K562 (cell line): ENCODE measurements at regions not wholly inside any gene's neighbourhood (a gene's known extent, or its start where the extent isn't known, plus 50 kb on each side); places are given as distances from the start of the nearest gene placed in this dataset.

Source experiments
- ATAC-seq: fragments of 200-7000 bp; cut with Tn5 transposase; 3 replicates; pipeline ENCODE4 v1.9.1; 2020; ENCODE audit warnings: moderate library complexity
- BruUV-seq: library from RNA; stranded (reverse); fragments of 400-500 nt; replicated peaks from 2 replicates; lab custom pipeline; 2021; lab: Mats Ljungman, UMichigan
- CTCF ChIA-PET: fragments of 300-600 bp; formaldehyde crosslinking; extraction: SDS; loops from one replicate; lab custom pipeline; 2021; ENCODE audit warnings: low intra/inter-chr PET ratio; lab: Yijun Ruan, JAX
- POLR2A ChIA-PET: fragments of 300-600, 350-650 bp; sonication (Branson Sonifier 250); formaldehyde crosslinking; extraction: SDS; loops from one replicate; lab custom pipeline; 2021; ENCODE audit warnings: antibody characterized with exemption, inconsistent platforms; lab: Yijun Ruan, JAX
- DNase-seq, 4 experiments: peaks; one replicate each; pipeline versions ENCODE4 v3.0.0 to v3.0.0-alpha.2; 2011 to 2018; ENCODE audit warnings: low spot score in 3 of 4, mixed read lengths in 3 of 4; ENCODE audit errors: extremely low read depth in 1 of 4
- FAIRE-seq: peaks from 2 replicates; lab custom pipeline; 2011; peaks lifted over from hg19 to GRCh38; lab: Jason Lieb, UNC
- H2AFZ ChIP-seq: 2 replicates; pipeline ENCODE4 v1.6.0; 2011; ENCODE audit warnings: low read depth, low read length, control low read depth, inconsistent platforms
- H3K27ac ChIP-seq: fragments of 200-600 bp; 3 replicates; pipeline ENCODE4 v1.8.0; 2011; ENCODE audit warnings: low read depth, mild to moderate bottlenecking, control low read depth, inconsistent platforms, low read length, moderate library complexity, mixed read lengths; ENCODE audit errors: extremely low read depth
- H3K27me3 ChIP-seq, 2 experiments: fragments of 300-600 bp in 1 of 2; 2 replicates in 1 of 2; 3 replicates in 1 of 2; pipeline versions ENCODE4 v1.6.0 to v1.8.0; 2011; ENCODE audit warnings: inconsistent platforms in 2 of 2, low read length in 2 of 2, mild to moderate bottlenecking in 1 of 2, mixed read lengths in 1 of 2, moderate library complexity in 1 of 2; ENCODE audit not compliant: control insufficient read depth in 2 of 2, insufficient read depth in 2 of 2
- H3K36me3 ChIP-seq: fragments of 300-600 bp; 3 replicates; pipeline ENCODE4 v1.8.0; 2011; ENCODE audit warnings: mild to moderate bottlenecking, low read length, inconsistent platforms; ENCODE audit not compliant: control insufficient read depth, insufficient read depth
- H3K4me1 ChIP-seq, 2 experiments: fragments of 200-600 bp in 1 of 2; replicated peaks in 1 of 2; 2 replicates in 1 of 2; 3 replicates in 1 of 2; pipeline versions ENCODE4 v1.5.1 to v1.8.0; 2011; ENCODE audit warnings: inconsistent platforms in 2 of 2, low read length in 2 of 2, mild to moderate bottlenecking in 1 of 2, mixed read lengths in 1 of 2, moderate library complexity in 1 of 2; ENCODE audit not compliant: control insufficient read depth in 2 of 2, insufficient read depth in 2 of 2
- H3K4me2 ChIP-seq: 2 replicates; pipeline ENCODE4 v1.6.1; 2011; ENCODE audit warnings: low read length, control low read depth, inconsistent platforms, mixed read lengths; ENCODE audit not compliant: insufficient read depth
- H3K4me3 ChIP-seq: fragments of 200-600 bp; sonication (generic), shearing (Covaris generic); 2 replicates; pipeline ENCODE4 v1.5.1; 2016; ENCODE audit warnings: control low read depth, inconsistent platforms
- H3K79me2 ChIP-seq: fragments of 200-600 bp; 3 replicates; pipeline ENCODE4 v1.8.0; 2011; ENCODE audit warnings: low read length, inconsistent platforms; ENCODE audit not compliant: control insufficient read depth, insufficient read depth
- H3K9ac ChIP-seq, 2 experiments: 2 replicates each; pipeline versions ENCODE4 v1.6.0 to v1.6.1; 2011; ENCODE audit warnings: low read depth in 2 of 2, low read length in 2 of 2, control low read depth in 1 of 2, inconsistent platforms in 1 of 2, mild to moderate bottlenecking in 1 of 2, mixed read lengths in 1 of 2; ENCODE audit not compliant: insufficient read depth in 1 of 2
- H3K9me1 ChIP-seq: one replicate; pipeline ENCODE4 v1.6.0; 2011; ENCODE audit warnings: inconsistent platforms, mild to moderate bottlenecking, low read length, moderate library complexity; ENCODE audit not compliant: control insufficient read depth, insufficient read depth
- H3K9me3 ChIP-seq: replicated peaks from 2 replicates; pipeline ENCODE4 v1.5.1; 2011; ENCODE audit warnings: low read depth, low read length, inconsistent platforms; ENCODE audit not compliant: control insufficient read depth, insufficient read depth
- H4K20me1 ChIP-seq: replicated peaks from 2 replicates; pipeline ENCODE4 v1.6.1; 2011; ENCODE audit warnings: low read length, inconsistent platforms, mixed read lengths; ENCODE audit not compliant: control insufficient read depth, insufficient read depth
- MECOM ChIP-seq: fragments of 250-450 bp; sonication (Bioruptor Pico); IDR thresholded peaks from 2 replicates; pipeline ENCODE4 v1.8.0; 2022; ENCODE audit warnings: inconsistent platforms
- WGBS: fragments of 100-300 bp; shearing (Covaris generic); methylation state at CpG from one replicate; pipeline ENCODE4 v1.1.6; 2016; ENCODE audit warnings: low coverage, mixed read lengths; ENCODE audit not compliant: insufficient coverage; ENCODE audit errors: missing lambda C conversion rate; 5-methylcytosine and 5-hydroxymethylcytosine counted together
- in situ Hi-C: fragments of 300-500 bp; cut with MboI; formaldehyde crosslinking; loops from 4 replicates; pipeline ENCODE4 v1.15.0; 2018; ENCODE audit warnings: inconsistent platforms, mixed read lengths
- intact Hi-C: fragments of 100-400 bp; cut with micrococcal nuclease; formaldehyde crosslinking; loops from 2 replicates; pipeline ENCODE4 v1.14.2; 2022
- TF ChIP-seq, protein P1 (sequence below), 2 experiments: fragments of 150-350 bp in 1 of 2; IDR thresholded peaks; 2 replicates each; pipeline ENCODE4 v1.6.1; 2012 to 2016; ENCODE audit warnings: low read depth in 2 of 2, low read length in 2 of 2, mild to moderate bottlenecking in 1 of 2, moderate library complexity in 1 of 2

DNA sequence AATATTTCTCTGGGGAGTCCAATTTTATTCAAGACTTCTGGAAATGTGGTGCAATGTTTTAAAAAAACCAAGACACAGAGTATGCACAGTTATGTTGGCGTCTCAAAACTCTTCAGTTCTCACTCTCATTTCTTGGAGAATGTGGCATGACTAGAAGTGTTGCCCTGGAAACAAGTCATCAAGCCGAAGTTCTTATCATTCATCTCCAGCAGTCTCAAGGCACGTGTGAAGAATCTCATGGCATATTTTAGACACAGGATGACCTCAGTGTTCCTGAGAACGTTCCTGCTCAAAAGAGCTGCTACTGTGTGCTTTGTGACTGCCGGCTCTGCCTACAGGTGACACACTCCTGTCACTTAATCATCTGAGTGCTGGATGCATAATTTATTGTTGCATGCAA, 147.4 kb upstream of the IRX4 start:
- Histone ChIP-seq H3K4me2 (no peak overlapping the region), H3K9ac (no peak overlapping the region), H3K79me2 (no peaks in the 10 kb centered on the region), H3K9me1 (no peaks in the 10 kb centered on the region), H4K20me1 (no peaks in the 10 kb centered on the region), H3K27ac (no peak overlapping the region), H3K27me3 (peaks cover 0 to 24% of the 10 kb centered on the region in 2 experiments; a peak in 3 of 5 replicates), H3K9me3 (no peaks in the 10 kb centered on the region)
- intact Hi-C loops = loop anchor here (5.0 kb wide), 1 partner anchor 353 kb away; no protein-coding TSS in a partner anchor
- ATAC-seq (no peak), FAIRE-seq (no peak), DNase-seq (no peak)
- CTCF ChIA-PET = no interaction called here
- no peak for TF ChIP-seq MECOM (CRISPR knock-in tag)
- TF ChIP-seq, protein P1, sequence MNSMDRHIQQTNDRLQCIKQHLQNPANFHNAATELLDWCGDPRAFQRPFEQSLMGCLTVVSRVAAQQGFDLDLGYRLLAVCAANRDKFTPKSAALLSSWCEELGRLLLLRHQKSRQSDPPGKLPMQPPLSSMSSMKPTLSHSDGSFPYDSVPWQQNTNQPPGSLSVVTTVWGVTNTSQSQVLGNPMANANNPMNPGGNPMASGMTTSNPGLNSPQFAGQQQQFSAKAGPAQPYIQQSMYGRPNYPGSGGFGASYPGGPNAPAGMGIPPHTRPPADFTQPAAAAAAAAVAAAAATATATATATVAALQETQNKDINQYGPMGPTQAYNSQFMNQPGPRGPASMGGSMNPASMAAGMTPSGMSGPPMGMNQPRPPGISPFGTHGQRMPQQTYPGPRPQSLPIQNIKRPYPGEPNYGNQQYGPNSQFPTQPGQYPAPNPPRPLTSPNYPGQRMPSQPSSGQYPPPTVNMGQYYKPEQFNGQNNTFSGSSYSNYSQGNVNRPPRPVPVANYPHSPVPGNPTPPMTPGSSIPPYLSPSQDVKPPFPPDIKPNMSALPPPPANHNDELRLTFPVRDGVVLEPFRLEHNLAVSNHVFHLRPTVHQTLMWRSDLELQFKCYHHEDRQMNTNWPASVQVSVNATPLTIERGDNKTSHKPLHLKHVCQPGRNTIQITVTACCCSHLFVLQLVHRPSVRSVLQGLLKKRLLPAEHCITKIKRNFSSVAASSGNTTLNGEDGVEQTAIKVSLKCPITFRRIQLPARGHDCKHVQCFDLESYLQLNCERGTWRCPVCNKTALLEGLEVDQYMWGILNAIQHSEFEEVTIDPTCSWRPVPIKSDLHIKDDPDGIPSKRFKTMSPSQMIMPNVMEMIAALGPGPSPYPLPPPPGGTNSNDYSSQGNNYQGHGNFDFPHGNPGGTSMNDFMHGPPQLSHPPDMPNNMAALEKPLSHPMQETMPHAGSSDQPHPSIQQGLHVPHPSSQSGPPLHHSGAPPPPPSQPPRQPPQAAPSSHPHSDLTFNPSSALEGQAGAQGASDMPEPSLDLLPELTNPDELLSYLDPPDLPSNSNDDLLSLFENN (IDR thresholded peaks at IDR 0.05; ENCODE audit: low read depth in 2 of 2, low read length in 2 of 2) = no peak
- TF ChIP-seq, all 486 proteins: peak for 0
- WGBS = under 1% methylated on average over 5 of the region's 5 CpGs
- H3K4me3 ChIP-seq = no peak overlapping the region
- no peaks in the 10 kb centered on the region for H3K4me1 ChIP-seq
- POLR2A ChIA-PET = no interaction called here
- in situ Hi-C loops = loop anchor here (10.0 kb wide), 1 partner anchor 285 kb away; no protein-coding TSS in a partner anchor
- H3K36me3 ChIP-seq = no peaks in the 10 kb centered on the region
- no peak overlapping the region for H2AFZ ChIP-seq
- BruUV-seq = no TSS peak
